ENCODE measurements at regions not wholly inside any gene's neighbourhood (a gene's known extent, or its start where the extent isn't known, plus 50 kb on each side); places are given as distances from the start of the nearest gene placed in this dataset.
"Not testable (repeated sequence)": the region's sequence is repeated elsewhere in the genome, so short reads cannot be mapped to it uniquely, and the experiment has no call there.

DNA sequence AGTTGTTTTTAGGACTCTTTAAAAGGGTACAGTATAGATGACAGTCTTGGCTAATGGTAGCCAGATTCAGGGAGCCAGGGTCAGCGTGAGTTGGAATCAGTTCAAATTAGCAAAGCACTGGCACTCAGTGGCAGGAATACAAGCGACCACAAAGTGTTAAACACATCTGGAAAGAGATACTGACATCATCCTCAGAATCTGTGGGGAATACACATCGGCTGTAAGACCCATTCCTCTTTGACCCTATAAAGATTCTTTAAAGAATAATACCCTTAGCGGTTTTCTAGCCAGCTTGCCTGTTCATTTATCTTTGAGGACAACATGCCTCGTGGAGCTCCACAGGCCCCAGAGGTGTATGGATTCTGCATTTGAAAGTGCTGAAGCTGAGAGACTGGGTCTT is 139.1 kb downstream of the RALA start:
- TF ChIP-seq CTCF, POLR2A (IDR thresholded peaks at IDR 0.05): not testable (repeated sequence)
